GM21723 (cell line): ENCODE measurements at regions not wholly inside any gene's neighbourhood (a gene's known extent, or its start where the extent isn't known, plus 50 kb on each side); places are given as distances from the start of the nearest gene placed in this dataset.

Source experiments
- ATAC-seq: cut with Tn5 transposase; IDR thresholded peaks from one replicate; pipeline ENCODE4 v1.9.1; 2021; ENCODE audit warnings: mild to moderate bottlenecking, moderate library complexity; ENCODE audit not compliant: unreplicated experiment

DNA sequence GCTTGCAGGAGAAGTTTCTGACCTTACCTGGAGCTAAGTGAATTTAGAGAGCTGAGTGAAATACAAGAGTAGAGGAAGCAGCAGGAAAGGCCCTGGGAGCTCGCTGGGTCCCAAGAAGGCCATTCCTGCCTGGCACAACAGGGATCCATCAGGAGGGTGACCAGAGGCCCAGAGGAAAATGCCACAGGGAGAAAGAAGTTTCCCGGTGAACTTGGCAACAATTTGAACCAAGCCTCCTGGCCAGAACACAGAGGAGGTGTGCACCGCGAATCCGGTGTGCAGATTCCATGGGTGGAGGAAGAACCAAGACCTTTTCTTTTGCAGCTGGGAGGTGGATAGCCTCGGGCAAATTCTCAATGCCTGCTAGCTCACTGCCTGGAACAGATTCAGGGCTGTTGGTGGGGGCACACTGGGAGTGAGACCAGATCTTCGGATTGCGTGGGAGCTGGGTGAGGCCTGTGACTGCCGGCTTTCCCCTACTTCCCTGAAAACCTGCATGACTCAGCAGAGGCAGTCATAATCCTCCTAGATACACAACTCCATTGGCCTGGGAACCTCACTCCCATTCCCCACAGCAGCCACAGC is 1850.9 kb upstream of the NUDT12 start:
- no peak for ATAC-seq

DNA sequence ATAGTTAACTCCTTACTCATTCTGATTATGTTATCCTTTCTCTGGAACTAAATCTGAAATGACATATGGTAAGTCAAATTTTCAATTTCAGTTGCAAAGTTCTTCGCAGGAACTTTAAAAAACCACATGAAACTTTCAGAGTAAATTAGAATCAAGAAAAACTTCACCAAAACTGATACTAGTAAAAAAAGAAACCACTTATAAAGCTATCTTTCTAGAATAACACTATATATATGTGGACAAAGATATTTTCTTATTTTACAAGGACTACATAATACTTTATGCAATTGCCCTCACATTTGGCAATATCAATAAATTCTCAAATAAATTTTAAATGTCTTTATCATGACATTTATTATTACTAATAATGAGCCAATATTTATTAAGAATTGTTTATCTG is 1847.1 kb upstream of the NUDT12 start:
- no peak for ATAC-seq

GRCh38 chr5:105407200-105407599 is 1844.6 kb upstream of the NUDT12 start:
- no peak for ATAC-seq

GRCh38 chr5:105397749-105398148 is 1835.2 kb upstream of the NUDT12 start:
- ATAC-seq: no peak

DNA sequence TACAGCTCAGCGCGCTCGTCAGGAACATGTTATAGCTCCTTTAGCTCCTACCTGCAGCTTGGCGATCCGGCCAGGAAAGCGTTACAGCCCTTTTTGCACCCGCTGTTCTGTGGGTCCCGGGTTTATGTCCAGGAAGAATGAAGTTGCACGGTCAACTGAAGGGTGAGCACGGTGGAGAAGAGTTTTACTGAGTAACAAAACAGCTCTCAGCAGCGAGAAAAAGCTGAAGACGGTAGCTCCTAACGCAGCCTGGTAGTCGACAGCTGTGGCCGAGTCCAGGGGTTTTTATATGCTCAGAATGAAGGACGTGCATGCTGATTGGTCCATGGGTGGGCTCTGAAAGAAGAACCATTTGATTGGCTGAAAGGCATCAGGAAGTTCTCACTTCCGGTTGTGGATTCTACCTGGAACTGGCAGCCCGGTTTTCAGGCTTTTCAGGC is 1830.1 kb upstream of the NUDT12 start:
- ATAC-seq: no peak

GRCh38 chr5:105392122-105392709 is 1829.6 kb upstream of the NUDT12 start:
- no peak for ATAC-seq

GRCh38 chr5:105380126-105380525 is 1817.5 kb upstream of the NUDT12 start:
- ATAC-seq: no peak

GRCh38 chr5:105371169-105371568 is 1808.6 kb upstream of the NUDT12 start:
- no peak for ATAC-seq

GRCh38 chr5:105350486-105351140 is 1788.0 kb upstream of the NUDT12 start:
- no peak for ATAC-seq

DNA sequence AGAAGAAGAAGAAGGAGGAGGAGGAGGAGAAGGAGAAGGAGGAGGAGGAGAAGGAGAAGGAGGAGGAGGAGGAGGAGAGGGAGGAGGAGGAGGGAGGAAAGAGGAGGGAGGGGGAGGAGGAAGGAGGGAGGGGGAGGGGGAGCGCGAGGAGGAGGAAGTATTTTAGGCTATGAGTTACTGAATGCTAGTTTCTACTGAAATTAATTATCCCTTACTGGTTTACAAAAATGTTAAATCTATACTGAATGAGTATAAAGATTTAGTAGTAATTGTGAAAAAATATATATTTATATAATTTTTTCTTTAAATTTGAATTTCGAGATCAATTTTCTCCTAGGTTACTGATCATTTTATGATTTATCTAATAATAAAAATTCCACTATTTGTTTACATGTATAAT is 1769.0 kb upstream of the NUDT12 start:
- no peak for ATAC-seq

DNA sequence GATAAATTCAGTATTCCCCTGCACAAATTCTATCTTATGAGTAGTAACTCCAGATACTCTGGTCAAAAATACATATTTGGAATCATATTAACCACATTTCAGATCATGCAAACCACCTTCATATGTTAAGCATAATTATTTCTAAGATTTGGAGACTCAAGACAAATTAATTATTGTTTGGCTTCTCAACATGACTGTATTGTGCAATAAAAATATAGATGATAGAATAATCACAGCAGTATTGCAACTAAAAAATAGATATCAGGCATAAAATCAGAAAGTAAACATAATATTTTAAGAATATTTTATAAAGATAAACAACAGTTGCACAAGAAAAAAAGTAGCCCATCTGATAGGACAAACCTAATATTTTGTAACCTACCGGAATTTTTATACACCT is 1767.6 kb upstream of the NUDT12 start:
- no peak for ATAC-seq

DNA sequence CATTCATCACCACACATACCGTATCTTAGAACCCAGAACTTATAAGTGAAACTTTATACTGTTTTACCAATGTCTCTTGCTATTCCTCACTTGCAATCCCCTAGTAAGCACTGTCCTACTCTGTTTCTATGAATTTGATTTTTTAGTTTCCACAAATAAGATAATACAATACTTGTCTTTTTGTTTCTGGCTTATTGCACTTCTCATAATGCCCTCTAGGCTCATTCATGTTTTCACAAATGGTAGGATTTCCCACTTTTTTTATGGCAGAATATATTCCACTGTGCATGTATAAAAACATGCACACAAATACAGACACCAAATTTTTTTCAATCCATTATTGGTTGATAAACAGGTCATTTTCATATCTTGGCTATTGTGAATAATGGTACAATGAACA is 1742.3 kb upstream of the NUDT12 start:
- ATAC-seq: no peak

GRCh38 chr5:105288946-105289345 is 1726.4 kb upstream of the NUDT12 start:
- ATAC-seq: no peak

DNA sequence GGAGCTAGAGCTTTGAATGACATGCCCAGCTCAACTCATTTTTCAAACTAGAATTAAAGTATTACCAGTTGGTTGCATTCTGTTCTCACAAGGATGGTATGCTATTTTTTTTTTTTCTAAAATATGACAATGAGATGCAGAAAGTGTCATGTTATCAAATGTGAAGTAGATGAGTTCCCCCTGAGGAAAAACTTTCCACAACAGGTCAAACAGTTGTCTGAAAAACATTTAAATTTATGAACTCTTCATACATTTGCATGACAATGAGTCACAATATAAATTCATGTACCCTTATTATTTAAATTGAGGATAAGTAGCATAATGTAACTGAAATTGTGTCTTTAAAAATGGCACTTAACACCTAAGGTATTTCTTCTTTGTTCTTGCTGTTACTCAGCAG is 1720.5 kb upstream of the NUDT12 start:
- ATAC-seq: no peak

GRCh38 chr5:105274079-105274478 is 1711.5 kb upstream of the NUDT12 start:
- ATAC-seq: no peak

GRCh38 chr5:105263515-105263914 is 1700.9 kb upstream of the NUDT12 start:
- ATAC-seq: no peak

GRCh38 chr5:105259581-105260217 is 1697.1 kb upstream of the NUDT12 start:
- no peak for ATAC-seq

GRCh38 chr5:105238561-105238960 is 1676.0 kb upstream of the NUDT12 start:
- ATAC-seq: no peak

DNA sequence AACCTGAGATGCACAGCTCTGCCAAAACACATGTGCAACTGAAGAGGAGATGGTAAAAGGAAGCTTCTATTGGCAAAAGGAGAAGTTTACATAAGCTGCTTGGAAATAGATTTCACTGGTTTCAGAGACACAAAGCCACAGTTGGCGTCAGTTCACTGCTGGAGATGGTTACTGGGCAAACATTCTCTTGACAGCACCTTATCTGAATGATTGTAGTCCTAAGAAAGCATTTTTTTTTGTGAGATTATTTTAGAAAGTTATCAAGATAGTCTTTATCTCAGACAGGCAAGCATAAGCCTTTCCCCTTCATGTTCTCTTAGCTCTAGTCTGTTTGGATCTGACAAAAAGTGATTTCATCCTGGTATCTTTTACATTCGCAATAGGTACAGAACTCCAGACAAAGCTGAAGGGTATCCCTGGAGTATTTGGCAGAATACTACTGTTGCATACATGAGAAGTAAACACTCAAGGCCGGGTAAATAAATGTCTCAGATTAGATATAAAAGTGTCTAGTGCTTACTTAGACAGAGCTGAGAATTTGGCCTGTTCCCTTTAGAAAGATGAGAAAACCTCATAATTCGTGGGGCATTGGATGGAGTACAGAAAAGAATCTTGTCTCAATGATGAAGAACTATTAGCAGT is 1668.0 kb upstream of the NUDT12 start:
- ATAC-seq: no peak

DNA sequence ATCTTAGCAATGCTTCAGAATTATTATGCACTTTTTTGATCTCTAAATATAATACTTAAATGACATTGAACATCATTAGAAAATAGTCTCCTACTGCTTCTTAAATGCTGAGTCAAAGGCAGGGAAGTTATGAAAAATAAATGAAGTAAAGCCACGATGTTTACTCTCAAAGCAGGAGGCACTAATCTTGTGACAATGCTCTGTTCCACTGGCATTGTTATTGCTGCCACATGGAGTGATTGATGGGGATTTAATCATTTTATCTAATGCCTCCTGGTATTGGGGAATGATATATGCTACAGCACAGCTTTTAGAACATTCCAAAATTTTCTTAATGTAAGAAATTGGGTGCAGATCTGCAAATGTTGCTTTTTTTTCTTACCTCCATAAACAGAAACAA is 1655.4 kb upstream of the NUDT12 start:
- ATAC-seq: no peak

DNA sequence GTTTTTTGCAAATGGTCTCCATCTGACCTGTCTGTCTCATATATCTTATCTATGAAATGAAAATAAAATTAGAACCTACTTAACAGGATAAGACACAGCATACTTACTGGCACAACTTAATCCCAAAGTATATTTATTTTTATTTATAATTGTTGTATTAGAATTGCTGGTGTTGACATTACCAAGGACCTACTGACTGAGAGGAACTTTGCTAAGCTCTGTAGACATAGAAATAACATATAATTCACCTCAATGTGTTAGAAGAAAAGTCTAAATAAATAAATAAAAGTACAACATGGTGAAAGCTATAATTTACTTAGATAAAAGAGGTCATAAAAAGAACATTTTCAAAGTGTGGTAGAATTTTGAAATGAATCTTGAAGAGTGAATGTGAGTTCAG is 1650.5 kb upstream of the NUDT12 start:
- no peak for ATAC-seq

GRCh38 chr5:105207066-105207465 is 1644.5 kb upstream of the NUDT12 start:
- no peak for ATAC-seq
